ENCODE measurements at regions not wholly inside any gene's neighbourhood (a gene's known extent, or its start where the extent isn't known, plus 50 kb on each side); places are given as distances from the start of the nearest gene placed in this dataset.
"Not testable (repeated sequence)": the region's sequence is repeated elsewhere in the genome, so short reads cannot be mapped to it uniquely, and the experiment has no call there.

DNA sequence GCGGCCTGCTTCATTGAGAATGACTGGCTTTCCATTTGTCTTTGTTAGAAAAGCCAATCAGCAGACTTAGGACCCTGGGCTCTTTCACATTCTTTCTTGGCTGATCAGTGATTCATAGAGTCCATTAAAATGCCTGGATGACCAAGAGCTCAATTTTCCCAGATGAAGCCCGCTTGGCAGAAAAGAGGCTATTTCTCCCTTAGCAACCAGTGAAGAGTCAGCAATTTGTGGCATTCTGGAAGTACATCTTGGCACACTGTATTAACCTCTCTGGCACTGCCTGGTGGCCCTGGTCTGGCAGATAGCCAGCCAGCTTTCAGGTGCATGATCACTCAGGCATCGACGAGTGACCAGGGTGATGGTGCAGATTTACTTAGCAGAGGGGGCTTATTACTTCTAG is 145.7 kb upstream of the PLAAT1 start:
- DNase-seq, result peak in 4 of 42 donors; percentile 3 to 52 (median 7)
- intact Hi-C loops (cut with DNase I), result no loop called here

DNA sequence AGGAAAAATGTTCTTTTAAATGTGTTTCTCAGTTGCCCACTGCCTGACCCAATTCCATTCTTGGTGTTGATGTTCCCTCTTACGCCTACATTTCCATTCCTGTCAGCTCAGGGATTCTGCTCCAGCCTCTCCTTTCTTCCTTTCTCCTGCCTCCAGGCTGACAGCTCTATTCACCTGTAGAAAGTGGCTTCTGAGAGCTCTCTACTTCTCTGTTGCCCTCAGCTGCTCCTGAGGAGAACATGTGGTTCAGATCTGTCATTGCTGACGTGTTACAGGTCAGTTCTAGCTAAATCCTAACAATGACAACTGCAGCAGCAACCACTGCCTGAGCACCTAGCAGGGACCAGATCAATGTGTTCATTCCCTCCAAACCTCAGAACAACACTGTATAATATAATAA is 144.9 kb upstream of the PLAAT1 start:
- peak in 25 of 42 donors; percentile 4 to 75 (median 26) for DNase-seq
- intact Hi-C loops (cut with DNase I), result no loop called here

DNA sequence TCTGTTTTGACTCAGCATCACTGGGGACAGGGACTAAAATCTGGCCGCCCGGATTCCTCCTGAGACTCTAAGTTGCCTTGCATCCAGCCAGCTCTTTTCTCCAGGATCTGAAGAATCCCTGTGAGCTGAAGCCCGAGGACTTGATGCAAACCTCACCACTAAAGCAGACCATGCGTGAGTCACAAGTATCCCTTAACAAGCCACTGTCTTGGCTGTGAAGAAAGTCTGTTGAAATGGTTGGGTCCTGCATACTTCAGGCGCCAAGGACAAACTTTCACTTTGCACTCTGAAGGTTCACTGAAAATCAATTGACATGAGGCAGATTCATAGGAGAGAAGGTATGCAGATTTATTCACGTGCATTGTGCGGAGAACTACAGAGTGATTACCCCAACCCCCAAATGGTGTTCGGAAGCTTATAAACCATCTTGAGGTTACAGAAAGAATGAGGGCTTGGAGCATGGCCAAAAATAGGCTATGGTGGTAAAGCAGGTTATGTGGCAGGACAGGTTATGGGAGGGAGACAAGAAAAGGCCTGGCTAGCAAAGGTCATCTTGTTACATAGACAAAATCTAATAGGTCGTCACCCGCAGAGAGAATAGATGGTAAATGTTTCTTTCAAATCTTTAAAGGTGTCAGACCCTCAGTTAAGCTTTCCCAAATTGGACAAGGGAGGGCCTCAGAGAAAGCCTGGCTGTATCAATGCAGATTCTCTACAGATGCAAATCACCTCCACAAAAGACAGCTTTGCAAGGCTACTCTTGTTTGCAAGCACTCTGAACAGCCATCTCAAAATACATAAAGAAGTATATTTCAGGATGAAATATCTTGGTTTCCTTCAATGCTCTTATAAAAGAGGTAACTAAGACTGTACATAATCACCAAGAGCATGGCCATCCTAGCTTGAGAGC is 126.3 kb upstream of the PLAAT1 start:
- no peak for DNase-seq
- intact Hi-C loops (cut with DNase I), result no loop called here

DNA sequence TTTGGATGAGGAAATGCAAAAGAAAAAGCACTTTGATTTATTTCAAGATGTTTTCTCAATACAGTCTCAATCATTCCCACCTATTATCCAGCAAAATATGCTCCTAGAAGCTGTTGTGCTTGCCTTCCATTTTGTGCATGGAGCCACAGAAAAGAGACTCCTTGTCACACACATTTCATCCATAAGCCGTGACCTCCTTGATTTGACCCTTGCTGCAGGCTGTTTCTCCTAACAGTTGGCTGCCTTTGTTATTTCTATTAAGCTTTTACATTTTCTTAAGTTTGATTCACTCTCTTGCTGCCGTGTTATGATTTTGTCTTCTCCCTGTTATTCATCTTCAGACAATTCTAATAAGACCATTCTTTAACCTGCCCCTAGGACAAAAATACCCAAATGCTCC is 124.2 kb upstream of the PLAAT1 start:
- intact Hi-C loops (cut with DNase I), result no loop called here
- DNase-seq, result no peak

DNA sequence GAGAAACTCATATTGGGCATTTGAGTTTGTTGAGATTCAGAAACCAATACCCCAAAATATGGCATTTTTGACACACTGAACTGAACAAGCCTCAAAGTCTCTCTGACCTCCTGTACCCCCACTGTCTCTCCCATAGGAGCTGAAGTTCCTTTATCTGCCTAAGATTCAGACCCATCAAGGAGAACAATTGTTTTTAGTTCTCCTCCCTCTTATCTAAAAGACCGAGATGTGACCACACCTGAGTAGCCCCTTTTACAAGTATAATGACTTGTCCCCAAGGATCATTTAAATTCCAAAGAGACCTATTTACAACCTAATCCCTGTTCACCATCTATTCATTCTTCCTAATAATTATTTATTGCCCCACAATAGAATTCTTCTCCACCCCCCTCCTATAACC is 122.1 kb upstream of the PLAAT1 start:
- intact Hi-C loops (cut with DNase I), result no loop called here
- no peak for DNase-seq

DNA sequence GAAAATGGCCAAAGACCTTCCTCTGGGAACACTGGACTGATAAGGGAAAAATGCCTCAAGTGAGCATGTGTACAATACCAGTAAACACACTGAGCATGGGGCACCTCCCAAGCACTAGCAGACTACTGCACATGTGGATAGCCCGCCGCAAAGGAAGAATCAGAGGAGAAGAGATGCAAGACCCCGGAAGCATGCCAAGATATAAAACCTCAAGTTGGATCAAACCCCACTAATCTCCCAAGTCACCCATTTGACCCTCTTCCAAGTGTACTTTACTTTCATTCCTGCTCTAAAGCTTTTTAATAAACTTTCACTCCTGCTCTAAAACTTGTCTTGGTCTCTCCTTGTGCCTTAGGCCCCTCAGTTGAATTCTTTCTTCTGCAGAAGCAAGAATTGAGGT is 121.1 kb upstream of the PLAAT1 start:
- intact Hi-C loops (cut with DNase I), result no loop called here
- no peak for DNase-seq

DNA sequence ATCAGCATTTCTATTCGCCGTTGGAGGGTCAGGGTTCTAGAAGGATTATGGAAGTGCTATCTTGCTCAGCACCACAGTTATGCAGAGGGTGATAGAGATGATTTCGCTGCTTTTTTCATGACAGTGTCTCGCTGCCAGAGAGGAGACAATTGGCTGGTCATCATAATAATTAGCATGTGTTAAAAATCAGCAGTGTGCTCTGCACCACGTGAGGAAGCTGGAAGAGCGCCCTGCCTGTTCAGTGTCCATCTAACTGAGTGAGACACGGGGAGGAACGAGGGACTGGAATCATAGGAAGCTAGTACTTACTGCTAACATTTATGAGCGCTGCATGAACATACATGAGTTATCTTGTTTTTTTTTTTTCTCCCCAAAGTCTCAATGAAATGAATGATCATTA is 116.2 kb upstream of the PLAAT1 start:
- intact Hi-C loops (cut with DNase I), result no loop called here
- peak in 41 of 42 donors; percentile 10 to 85 (median 58) for DNase-seq

DNA sequence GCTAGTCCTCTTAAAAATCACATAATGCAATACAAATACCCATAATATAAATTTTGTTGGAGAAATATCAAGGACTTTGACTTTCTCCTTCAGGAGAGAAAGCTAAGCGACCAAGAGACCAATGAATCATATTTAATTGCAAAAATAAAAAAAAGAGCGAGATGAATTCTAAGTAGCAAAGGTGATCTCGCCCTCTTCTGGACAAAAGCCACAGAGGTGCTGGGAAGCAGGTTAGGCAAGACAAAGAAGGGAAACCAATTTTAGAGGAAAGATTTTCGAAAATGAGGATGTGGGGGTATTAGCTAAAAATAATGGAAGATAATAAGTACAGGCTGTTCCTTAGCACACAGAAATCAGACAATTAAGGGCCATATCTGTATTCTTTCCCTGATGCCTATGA is 111.4 kb upstream of the PLAAT1 start:
- DNase-seq, result no peak
- intact Hi-C loops (cut with DNase I), result no loop called here

DNA sequence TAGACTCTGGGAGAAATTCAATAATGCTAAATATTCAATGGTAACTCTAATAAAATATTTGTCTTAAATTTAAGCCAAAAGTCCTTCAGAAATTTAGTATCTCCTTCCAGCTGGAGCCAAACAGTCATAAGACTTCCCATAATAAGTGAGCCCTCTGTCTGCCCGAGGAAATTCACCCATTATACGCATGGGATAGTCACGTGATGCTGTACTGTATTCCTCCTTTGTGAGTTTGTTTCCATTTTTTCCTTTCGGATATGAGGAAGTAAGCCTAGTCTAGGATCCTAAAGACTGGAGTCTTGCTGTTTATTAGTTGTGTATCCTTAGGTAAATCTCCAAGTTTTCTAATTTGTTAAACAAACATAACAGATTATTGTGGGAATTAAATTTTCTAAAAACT is 110.4 kb upstream of the PLAAT1 start:
- DNase-seq, result peak in 1 of 42 donors; percentile 20
- intact Hi-C loops (cut with DNase I), result no loop called here

DNA sequence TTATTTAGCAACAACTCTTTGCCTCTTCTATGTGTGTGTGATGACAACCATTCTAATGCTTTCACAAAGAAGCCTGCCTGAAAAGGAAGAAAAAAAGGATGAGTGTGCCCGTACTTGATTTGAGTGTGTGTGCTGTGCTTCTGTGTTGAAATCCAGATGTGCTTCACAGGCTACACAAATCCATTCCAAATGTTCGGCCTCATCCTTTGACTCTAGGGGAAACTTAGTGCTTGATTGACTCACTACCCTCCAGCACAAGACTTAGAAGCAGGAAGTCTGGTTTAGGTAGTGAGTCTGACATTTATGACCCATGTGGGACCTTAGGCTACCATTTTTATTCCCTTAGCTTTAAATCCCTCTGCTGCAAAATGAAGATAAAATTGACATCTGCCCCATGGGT is 108.8 kb upstream of the PLAAT1 start:
- intact Hi-C loops (cut with DNase I), result no loop called here
- no peak for DNase-seq

DNA sequence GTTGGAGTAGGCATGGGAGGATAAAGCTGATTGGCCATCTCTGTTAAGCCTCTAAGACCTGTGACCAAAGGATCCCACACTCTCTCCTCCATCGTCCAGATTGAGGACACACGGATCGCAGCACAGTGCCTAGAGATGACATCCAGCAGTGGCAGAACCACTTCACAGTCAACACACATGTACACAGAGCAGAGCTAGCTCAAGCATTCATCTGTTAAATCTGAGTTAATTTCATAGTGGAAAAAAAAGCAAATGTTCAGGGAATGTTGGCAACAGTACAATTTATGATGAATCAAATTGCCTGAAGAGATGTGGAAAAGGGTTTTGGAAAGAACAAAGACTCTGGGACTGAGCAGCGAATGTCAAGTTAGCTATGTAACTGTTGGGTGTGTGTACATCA is 108.1 kb upstream of the PLAAT1 start:
- intact Hi-C loops (cut with DNase I), result no loop called here
- DNase-seq, result no peak

DNA sequence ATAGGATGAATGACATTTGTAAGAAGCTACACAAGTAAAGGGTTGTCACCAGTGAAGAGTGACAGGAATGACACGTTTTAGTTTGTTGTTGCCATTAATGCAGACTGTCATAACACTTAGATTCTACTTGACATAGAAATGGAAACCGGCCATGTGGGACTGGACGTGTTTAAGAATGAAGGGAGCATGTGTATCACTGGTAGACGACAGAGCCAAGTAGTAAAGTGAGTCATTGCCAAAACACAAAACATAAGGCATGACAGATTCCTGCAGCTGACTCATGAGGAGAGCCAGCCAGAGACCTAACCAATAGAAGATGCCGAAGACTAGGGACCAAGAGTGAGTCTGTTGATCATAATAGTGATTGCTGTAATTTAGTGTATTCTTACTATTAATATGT is 106.2 kb upstream of the PLAAT1 start:
- intact Hi-C loops (cut with DNase I), result no loop called here
- no peak for DNase-seq

DNA sequence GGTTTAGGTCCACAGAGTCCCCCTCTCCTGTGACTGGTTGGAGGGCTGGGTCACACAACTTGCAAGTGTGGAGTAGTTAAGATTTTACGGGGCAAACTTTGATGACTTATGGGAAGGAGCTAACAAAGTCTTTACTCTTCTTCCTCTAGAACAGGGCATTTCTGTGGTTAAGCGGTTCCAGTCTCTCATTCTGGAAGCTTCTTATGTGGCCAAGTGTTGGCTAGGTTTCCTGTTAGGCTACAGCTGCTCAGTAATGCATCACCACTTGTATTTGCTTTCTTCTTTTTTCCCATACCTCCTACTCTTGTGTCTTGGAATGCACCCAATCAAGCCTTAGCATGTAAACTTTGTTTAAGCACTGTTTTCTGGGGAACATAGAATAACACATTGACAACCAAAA is 100.6 kb upstream of the PLAAT1 start:
- intact Hi-C loops (cut with DNase I), result no loop called here

DNA sequence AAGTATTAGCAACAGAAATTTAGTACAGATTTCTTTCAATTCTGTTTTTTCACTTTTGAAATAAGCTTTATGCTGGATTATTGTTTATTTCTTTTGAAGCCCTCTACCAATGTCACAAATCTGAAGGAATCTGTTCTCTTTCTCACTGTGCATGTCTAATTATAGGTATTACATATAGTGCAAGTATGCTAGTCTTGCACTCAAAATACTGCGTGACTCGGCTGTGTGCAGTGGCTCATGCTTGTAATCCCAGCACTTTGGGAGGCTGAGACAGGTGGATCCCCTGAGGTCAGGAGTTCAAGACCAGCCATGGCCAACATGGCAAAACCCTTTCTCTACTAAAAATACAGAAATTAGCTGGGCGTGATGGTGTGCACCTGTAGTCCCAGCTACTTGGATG is 95.8 kb upstream of the PLAAT1 start:
- DNase-seq, result no peak
- intact Hi-C loops (cut with DNase I), result no loop called here

More for the DNA sequence above, 100.6 kb upstream of the PLAAT1 start:
- no peak for DNase-seq

DNA sequence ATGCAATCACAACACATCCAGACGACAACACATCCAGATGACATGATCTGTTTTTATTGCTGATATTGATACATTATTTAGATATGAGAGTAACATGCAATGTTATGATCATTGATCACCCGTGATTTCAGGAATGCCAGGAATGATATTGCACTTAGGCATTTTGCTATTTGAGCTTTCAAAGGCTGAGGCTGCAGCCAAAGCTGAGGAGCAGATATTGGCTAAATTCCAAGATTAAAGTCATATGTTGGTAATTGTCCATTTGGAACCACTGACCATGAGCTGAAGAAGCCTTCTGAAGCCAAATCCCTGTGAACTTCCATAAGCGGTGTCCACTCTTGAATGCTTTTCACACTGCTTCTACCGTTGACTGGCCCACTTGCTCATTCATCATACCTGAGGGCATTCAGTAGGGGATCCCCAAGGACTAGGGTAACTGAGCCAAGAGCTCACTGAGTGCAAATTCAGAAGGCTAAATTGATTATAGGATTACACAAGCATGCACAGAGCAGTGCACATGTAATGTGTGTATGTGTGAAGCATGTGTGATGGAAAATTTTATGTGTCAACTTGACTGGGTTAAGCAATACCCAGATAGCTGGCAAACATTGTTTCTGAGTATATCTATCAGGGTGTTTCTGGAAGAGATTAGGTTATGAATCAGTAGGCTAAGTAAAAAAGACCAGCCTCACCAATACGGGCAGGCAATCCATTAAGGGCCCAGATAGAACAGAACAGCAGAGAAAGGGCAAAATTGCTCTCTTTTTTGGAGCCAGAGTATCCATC is 92.1 kb upstream of the PLAAT1 start:
- DNase-seq, result no peak
- intact Hi-C loops (cut with DNase I), result no loop called here

DNA sequence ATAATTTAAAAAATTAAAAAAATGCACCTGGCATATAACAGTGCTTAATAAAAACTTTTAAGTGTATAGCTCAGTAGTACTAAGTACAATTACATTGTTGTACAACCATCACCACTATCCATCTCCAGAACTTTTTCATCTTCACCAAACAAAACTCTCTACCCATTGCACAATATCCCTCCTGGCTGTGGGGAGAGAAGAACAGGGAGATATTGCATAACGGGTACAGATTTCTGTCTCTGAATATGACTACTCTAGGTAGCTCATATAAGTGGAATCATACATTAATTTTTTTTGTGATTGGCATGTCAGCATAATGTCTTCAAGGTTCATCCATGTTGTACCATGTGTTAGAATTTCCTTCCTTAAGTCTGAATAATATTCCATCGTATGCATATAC is 91.0 kb upstream of the PLAAT1 start:
- intact Hi-C loops (cut with DNase I), result no loop called here
- DNase-seq, result no peak

DNA sequence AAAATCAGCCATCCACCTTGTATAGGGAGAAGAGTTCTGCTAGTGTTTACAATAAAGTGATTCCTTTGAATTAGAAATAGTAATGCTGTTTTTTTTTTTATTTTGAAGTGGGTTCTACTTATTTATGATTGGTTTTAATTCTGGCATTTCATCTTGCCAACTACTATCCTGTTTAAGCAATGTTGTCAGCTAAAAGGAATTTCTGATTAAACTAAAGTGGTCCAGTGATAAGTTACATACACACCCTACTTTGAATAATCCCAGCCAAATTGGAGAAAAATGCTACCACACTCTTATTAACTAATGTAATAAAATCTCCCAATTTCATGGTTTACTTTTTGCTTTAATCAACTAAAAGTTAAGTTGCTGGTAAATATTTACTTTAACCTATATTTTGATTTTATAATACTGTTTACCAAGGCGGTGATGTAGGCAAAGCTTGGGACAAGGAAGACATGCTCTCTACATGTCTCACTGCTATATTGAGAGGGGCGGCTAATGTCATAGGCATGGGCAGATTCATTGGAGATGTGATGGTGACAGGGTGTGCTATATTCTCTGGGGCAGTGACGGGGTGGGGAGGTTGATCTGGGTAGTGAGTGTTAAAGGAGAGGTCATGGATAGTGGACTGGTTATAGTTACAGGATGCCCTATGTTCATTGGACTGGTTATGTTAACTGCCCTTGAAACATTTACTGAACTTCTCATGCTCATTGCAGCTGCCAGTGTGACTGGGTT is 85.8 kb upstream of the PLAAT1 start:
- intact Hi-C loops (cut with DNase I); DNase-seq: not testable (repeated sequence)

DNA sequence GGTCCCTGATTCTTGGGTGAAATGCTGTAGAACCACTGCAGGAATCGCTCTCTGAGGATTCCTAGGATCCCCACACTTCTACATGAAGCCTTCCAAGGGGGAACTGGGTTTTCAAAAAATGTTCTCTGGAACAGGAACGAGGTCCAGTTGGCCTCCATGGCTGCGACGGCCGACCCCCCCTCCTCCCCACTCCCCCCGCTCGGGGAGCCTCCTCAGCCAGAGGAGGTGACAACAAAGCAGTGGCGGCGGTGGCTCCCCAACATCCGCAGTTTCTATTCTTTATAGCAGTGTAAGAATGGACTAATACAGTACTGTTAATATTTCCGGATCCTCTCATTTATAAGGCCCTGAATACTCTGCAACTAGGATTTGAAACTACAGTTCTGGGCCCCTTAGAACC is 84.0 kb upstream of the PLAAT1 start:
- no peak for DNase-seq
- intact Hi-C loops (cut with DNase I), result no loop called here

DNA sequence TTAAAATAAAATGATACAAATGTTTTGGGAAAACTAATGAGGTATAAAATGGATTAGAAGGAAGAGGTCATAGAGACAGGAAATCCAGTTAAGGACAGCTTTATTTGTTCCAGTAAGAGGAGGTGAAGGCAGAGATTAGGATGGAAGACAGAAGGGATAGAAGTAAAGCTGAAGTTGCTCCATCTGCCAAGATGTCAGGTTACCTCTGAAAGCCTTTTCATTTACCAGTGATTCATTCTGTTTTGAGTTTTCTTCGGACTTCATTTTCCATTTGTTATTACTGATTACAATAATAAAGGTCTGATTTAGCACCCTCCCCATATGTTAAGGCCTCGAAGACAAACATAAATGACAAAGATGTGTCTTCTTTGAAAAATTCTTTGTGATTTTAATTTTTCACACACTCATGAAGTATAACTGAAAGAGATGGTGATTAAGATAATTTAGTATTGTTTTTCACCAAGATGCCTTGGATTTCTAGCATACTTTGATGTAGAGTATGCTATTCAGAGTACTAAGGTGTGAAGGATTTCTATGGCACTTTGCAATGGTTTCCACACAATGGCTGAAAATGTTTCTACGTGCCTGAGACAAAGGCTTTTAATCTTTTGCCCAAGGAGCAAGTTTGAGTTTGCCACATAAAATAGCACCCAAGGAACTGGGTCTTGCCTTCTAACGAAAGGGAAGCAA is 75.4 kb upstream of the PLAAT1 start:
- DNase-seq, result no peak
- intact Hi-C loops (cut with DNase I), result no loop called here
